Astrocyte (in vitro differentiated cells and primary cell): ENCODE measurements at regions not wholly inside any gene's neighbourhood (a gene's known extent, or its start where the extent isn't known, plus 50 kb on each side); places are given as distances from the start of the nearest gene placed in this dataset.

ENCODE experiments used
- DNase-seq: peaks from one replicate; pipeline ENCODE4 v3.0.0-alpha.2; 2010; ENCODE audit warnings: low read depth
- FAIRE-seq: peaks from 2 replicates; lab custom pipeline; 2011; peaks lifted over from hg19 to GRCh38; lab: Jason Lieb, UNC
- H2AFZ ChIP-seq: 2 replicates; pipeline ENCODE4 v1.6.0; 2012; ENCODE audit warnings: low read depth, low read length, inconsistent platforms
- H3K27ac ChIP-seq: 2 replicates; pipeline ENCODE4 v1.5.1; 2011; ENCODE audit warnings: low read depth, low read length, inconsistent platforms
- H3K27me3 ChIP-seq: 2 replicates; pipeline ENCODE4 v1.6.0; 2011; ENCODE audit warnings: low read length, inconsistent platforms; ENCODE audit not compliant: insufficient read depth
- H3K36me3 ChIP-seq: 2 replicates; pipeline ENCODE4 v1.5.1; 2011; ENCODE audit warnings: low read length, inconsistent platforms; ENCODE audit not compliant: insufficient read depth
- H3K4me1 ChIP-seq: 2 replicates; pipeline ENCODE4 v1.5.1; 2011; ENCODE audit warnings: low read length, inconsistent platforms; ENCODE audit not compliant: insufficient read depth
- H3K4me2 ChIP-seq: 2 replicates; pipeline ENCODE4 v1.6.0; 2012; ENCODE audit warnings: low read length, inconsistent platforms
- H3K4me3 ChIP-seq: 2 replicates; pipeline ENCODE4 v1.5.1; 2011; ENCODE audit warnings: low read depth, mild to moderate bottlenecking, low read length, inconsistent platforms; ENCODE audit not compliant: insufficient read depth
- H3K79me2 ChIP-seq: 2 replicates; pipeline ENCODE4 v1.6.0; 2012; ENCODE audit warnings: mild to moderate bottlenecking, low read length, inconsistent platforms; ENCODE audit not compliant: insufficient read depth
- H3K9ac ChIP-seq: 2 replicates; pipeline ENCODE4 v1.6.0; 2012; ENCODE audit warnings: mild to moderate bottlenecking, low read length, inconsistent platforms
- H3K9me3 ChIP-seq: 2 replicates; pipeline ENCODE4 v1.5.1; 2012; ENCODE audit warnings: low read depth, mild to moderate bottlenecking, low read length, inconsistent platforms; ENCODE audit not compliant: insufficient read depth
- H4K20me1 ChIP-seq: 2 replicates; pipeline ENCODE4 v1.6.0; 2012; ENCODE audit warnings: low read length, inconsistent platforms; ENCODE audit not compliant: insufficient read depth
- H3K27ac Mint-ChIP-seq: one replicate; pipeline ENCODE4 v1.8.0; 2021; ENCODE audit warnings: mild to moderate bottlenecking, mixed read lengths; ENCODE audit not compliant: unreplicated experiment
- H3K27me3 Mint-ChIP-seq: one replicate; pipeline ENCODE4 v1.8.0; 2021; ENCODE audit warnings: low read depth, mixed read lengths; ENCODE audit not compliant: unreplicated experiment
- H3K36me3 Mint-ChIP-seq: one replicate; pipeline ENCODE4 v1.8.0; 2021; ENCODE audit warnings: low read depth, mixed read lengths; ENCODE audit not compliant: unreplicated experiment
- H3K4me1 Mint-ChIP-seq: one replicate; pipeline ENCODE4 v1.8.0; 2021; ENCODE audit warnings: low read depth, mixed read lengths; ENCODE audit not compliant: unreplicated experiment
- H3K4me3 Mint-ChIP-seq: one replicate; pipeline ENCODE4 v1.8.0; 2021; ENCODE audit warnings: mild to moderate bottlenecking, moderate library complexity, mixed read lengths; ENCODE audit not compliant: unreplicated experiment
- H3K9me3 Mint-ChIP-seq: one replicate; pipeline ENCODE4 v1.8.0; 2021; ENCODE audit warnings: mild to moderate bottlenecking, mixed read lengths; ENCODE audit not compliant: unreplicated experiment
- EZH2 ChIP-seq: IDR thresholded peaks from 2 replicates; pipeline ENCODE4 v1.6.1; 2012; ENCODE audit warnings: mild to moderate bottlenecking, low read length, inconsistent platforms; ENCODE audit not compliant: insufficient read depth
- TF ChIP-seq, protein P1 (sequence below): IDR thresholded peaks from 2 replicates; pipeline ENCODE4 v1.5.1; 2011; ENCODE audit warnings: low read depth, mild to moderate bottlenecking, inconsistent platforms, low read length, moderate library complexity; ENCODE audit not compliant: insufficient read depth

DNA sequence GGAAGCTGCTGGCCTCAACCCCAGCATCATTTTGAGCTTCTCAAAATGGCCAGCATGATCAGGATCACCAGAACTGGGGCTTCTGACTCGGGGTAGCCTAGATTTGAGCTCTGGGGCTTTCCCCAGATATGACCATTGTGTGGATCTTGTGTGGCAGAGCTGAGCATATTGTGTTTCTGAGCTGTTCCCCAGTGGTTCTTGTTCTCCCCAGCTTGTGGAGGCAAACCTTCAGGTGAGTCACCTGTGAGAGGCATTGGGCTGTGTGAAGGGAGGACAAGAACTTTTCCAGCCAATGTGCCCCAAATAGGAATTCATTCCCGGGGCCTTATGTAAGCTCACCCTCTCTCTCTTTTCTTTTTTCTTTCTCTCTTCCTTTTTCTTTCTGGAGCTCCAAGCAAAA, 80.7 kb upstream of the PITX1 start:
- no peaks in the 10 kb centered on the region for H3K9me3 Mint-ChIP-seq
- H3K27me3 Mint-ChIP-seq: peaks cover 64% of the 10 kb centered on the region
- no peak for DNase-seq
- H3K4me1 Mint-ChIP-seq: no peaks in the 10 kb centered on the region
- H3K9me3 ChIP-seq: no peaks in the 10 kb centered on the region
- no peaks in the 10 kb centered on the region for H3K36me3 ChIP-seq
- no peaks in the 10 kb centered on the region for H4K20me1 ChIP-seq
- H3K4me3 Mint-ChIP-seq: no peak overlapping the region
- H3K9ac ChIP-seq: no peak overlapping the region
- FAIRE-seq: no peak
- no peaks in the 10 kb centered on the region for H3K36me3 Mint-ChIP-seq
- H3K4me3 ChIP-seq: no peak overlapping the region
- H3K4me2 ChIP-seq: no peak overlapping the region
- peaks cover 23% of the 10 kb centered on the region for H3K27me3 ChIP-seq
- no peak overlapping the region for H2AFZ ChIP-seq
- TF ChIP-seq, protein P1, sequence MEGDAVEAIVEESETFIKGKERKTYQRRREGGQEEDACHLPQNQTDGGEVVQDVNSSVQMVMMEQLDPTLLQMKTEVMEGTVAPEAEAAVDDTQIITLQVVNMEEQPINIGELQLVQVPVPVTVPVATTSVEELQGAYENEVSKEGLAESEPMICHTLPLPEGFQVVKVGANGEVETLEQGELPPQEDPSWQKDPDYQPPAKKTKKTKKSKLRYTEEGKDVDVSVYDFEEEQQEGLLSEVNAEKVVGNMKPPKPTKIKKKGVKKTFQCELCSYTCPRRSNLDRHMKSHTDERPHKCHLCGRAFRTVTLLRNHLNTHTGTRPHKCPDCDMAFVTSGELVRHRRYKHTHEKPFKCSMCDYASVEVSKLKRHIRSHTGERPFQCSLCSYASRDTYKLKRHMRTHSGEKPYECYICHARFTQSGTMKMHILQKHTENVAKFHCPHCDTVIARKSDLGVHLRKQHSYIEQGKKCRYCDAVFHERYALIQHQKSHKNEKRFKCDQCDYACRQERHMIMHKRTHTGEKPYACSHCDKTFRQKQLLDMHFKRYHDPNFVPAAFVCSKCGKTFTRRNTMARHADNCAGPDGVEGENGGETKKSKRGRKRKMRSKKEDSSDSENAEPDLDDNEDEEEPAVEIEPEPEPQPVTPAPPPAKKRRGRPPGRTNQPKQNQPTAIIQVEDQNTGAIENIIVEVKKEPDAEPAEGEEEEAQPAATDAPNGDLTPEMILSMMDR: no peak
- no peak for TF ChIP-seq EZH2
- no peaks in the 10 kb centered on the region for H3K79me2 ChIP-seq
- no peak overlapping the region for H3K27ac ChIP-seq
- no peak overlapping the region for H3K27ac Mint-ChIP-seq
- H3K4me1 ChIP-seq: no peaks in the 10 kb centered on the region

GRCh38 chr5:135112008-135112725, 78.1 kb upstream of the PITX1 start:
- no peak overlapping the region for H2AFZ ChIP-seq
- no peak overlapping the region for H3K4me3 ChIP-seq
- Mint-ChIP-seq H3K27ac (no peak overlapping the region), H3K9me3 (no peaks in the 10 kb centered on the region), H3K4me1 (no peaks in the 10 kb centered on the region), H3K4me3 (no peak overlapping the region), H3K36me3 (no peaks in the 10 kb centered on the region), H3K27me3 (peaks cover 62% of the 10 kb centered on the region)
- no peak overlapping the region for H3K4me2 ChIP-seq
- no peaks in the 10 kb centered on the region for H3K4me1 ChIP-seq
- H3K27me3 ChIP-seq: peaks cover 25% of the 10 kb centered on the region
- TF ChIP-seq, protein P1: no peak
- TF ChIP-seq EZH2: no peak
- FAIRE-seq (no peak), DNase-seq (no peak)
- H3K27ac ChIP-seq: no peak overlapping the region
- no peaks in the 10 kb centered on the region for H3K79me2 ChIP-seq
- H4K20me1 ChIP-seq: no peaks in the 10 kb centered on the region
- H3K36me3 ChIP-seq: no peaks in the 10 kb centered on the region
- no peak overlapping the region for H3K9ac ChIP-seq
- H3K9me3 ChIP-seq: no peaks in the 10 kb centered on the region
